Brain pericyte (primary cell): ENCODE measurements at regions not wholly inside any gene's neighbourhood (a gene's known extent, or its start where the extent isn't known, plus 50 kb on each side); places are given as distances from the start of the nearest gene placed in this dataset.

Experiments used
- DNase-seq: peaks from one replicate; pipeline ENCODE4 v3.0.0-alpha.2; 2012; ENCODE audit warnings: low read depth, low spot score

DNA sequence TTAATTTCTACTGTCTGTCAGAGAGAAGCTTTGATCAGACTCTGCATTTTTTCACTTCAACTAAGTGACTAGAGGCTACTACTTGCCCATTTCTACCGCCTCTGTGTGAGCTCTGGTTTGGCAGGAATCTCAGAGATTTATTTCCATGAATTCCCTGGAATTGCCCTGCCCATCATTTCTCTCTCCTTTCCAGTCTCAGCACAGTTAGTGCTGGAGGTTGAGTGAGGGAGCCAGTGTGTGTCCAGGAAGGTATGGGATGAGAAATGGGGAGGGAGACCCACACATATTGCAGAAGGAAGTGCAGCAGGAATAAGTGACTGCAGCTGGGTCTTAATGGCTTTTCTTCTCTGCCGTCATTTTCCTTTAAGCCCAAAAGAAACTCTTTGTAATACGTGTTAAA lies 443.1 kb upstream of the ZNF462 start:
- no peak for DNase-seq

DNA sequence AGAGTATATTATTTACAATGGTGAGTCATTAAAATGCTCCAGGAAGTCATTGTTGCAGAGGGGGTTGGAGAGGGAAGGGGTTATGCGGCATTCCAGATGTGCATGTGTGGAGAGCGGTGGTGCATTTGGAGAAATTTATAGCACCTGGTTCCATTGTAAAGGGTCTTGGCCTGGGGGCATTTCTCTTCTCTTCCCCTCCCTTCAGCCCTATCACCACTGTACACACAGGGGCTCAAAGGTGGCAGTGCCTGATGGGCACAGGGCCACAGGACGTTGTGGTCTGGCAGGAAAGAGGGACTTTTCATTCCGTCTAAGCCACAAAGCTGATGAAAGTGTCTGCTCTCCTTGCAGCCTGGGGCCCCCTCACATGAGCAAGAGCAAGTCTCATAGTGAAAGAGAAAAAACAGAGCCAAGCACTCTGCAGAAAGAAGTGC lies 442.4 kb upstream of the ZNF462 start:
- no peak for DNase-seq

- DNase-seq = no peak
Measured at GRCh38 chr9:106421772-106422171, 441.2 kb upstream of the ZNF462 start.

- no peak for DNase-seq
Measured at GRCh38 chr9:106423575-106423974, 439.4 kb upstream of the ZNF462 start.

GRCh38 chr9:106432631-106433030 lies 430.3 kb upstream of the ZNF462 start:
- DNase-seq = no peak

DNA sequence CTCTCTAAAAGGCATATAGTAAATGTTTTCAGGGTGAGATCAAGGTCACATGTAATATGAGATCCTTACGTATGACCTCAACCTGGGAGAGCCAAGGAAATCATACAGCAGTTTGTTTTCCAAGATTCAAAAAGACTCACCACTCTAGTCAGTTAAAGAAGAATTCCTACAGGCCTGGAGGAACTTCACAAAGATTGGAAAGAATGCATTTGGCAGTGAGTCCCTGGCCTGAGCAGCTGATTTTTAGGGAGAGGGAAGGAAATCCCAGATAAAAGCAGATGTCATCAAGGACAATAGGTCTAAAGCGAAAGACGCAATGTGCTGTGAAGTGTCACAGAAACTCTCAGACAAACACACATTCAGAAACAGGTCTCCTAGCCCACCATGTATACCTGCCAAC lies 424.0 kb upstream of the ZNF462 start:
- DNase-seq = no peak

DNA sequence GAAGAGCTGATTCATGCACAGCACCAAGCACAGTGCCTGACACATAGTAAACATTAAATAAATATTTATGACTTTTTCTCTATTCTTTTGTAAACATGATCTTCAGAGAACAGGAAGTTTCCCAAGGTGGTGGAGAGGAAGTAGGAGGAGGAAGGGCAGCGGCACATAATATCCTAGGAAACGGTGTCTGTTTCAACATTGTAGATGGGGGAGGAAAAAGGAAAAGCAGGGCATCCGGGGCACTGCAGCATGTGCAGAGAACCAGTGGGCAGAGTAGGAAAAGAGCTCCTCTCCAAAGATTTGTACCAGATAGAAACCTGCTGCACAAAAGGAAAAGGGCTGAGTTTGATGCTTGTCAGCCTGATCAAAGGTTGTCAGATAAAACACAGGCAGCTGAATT lies 421.7 kb upstream of the ZNF462 start:
- DNase-seq = no peak

DNA sequence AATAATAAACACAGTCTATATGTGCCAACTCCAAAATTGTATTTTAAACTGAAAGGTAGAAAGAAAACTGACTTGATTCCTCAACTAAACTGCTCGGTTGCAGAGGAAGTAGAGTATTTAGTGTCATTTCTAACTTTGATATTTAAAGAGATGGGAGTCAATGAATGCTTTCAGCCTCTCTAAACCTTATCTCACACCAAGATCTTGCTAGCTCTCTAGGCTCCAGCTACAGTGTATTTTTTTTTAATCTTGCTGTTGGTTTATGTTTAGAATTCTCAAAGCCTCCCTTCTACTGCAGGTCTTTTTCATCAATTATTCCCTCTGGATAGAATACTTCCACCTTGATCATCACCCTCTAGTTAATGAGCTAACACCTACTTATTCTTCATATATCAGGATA lies 419.4 kb upstream of the ZNF462 start:
- no peak for DNase-seq

GRCh38 chr9:106445107-106445506 lies 417.9 kb upstream of the ZNF462 start:
- no peak for DNase-seq

- no peak for DNase-seq
Measured at GRCh38 chr9:106449336-106449927, 413.5 kb upstream of the ZNF462 start.

DNA sequence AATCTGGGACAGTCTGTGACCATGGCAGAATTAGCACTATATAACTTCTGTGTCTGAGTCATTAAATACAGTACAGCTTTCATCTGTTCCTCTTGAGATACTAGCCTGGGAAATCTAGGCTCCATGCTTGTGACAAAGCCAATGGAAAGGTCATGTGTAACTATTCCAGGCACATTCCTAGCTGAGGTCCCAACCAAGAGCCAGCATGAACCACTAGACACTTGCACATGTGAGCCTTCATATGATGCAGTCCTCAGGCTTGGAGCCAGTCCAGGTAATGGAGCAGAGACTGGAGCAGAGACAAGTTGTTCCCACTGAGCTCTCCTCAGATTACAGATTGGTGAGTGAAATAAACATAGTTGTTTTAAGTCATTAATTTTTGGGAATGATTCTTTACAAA lies 412.4 kb upstream of the ZNF462 start:
- no peak for DNase-seq

DNA sequence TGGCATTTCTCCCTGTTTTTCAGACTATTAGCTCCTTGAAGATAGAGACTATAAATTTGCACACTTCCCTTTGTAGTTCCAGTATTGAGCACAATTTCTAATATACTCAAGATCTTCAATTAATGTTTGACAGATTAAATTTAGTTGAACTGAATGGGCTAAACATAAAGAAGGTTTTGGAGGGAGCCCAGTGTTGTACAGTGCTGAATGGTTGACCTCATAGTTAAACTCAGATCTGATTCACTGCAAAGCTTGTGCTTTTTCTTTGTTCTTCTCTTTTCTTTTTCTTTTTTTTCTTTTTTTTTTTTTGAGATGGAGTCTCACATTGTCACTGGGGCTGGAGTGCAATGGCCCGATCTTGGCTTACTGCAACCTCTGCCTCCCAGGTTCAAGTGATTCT lies 411.7 kb upstream of the ZNF462 start:
- no peak for DNase-seq

DNA sequence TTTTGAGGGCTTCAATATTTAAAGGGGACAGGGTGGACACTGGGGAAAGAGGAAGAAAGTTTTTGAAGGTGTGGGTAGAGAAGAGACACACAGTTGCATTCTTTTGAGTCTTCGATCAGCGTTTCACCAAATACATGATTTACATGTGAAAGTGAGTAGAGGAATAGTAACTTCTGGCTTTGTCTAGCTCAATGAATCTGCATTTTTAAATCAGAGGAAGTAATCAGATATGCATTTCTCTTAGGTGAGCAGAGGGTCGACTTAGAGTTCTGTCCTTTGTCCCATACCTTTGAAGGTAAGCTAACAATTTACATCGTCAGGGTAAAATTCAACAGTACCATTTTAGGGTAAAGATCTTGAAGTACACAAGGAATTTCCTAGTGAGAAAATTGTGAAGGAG lies 406.4 kb upstream of the ZNF462 start:
- DNase-seq = no peak

DNA sequence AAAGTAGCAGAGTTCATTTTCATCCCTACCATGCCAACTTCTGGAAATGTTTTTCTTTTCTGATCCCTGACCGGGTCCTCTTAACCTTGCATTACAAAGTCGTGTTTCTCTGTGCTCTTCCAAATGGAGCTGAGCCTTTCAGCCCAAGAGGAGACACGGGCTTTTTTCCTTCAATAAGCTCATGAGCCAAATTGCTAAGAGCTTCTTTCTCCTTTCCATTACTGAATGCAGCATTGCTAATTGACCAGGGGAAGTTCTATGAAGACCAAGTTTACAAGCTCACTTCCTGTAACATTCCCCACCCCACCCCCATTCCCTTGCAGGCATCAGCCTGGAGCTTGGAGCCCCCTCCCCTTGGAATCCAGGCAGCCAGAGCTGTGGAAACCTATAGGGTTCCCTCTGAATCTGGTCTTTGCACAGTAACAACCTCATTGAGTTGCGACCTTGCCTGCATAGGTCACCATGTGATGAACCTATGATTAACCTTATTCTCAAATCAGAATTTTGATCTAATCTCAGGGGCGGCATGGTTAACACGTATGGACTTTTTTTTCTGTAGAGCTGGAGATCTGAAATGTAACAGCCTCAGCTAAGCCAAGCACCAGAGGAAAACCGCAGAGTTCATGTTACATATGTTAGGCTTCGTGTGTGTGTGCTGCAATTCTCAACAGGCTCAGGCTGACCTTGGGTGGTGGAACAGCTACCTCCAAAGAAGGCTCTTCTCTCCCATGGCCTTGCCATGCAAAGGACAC lies 395.7 kb upstream of the ZNF462 start:
- no peak for DNase-seq

DNA sequence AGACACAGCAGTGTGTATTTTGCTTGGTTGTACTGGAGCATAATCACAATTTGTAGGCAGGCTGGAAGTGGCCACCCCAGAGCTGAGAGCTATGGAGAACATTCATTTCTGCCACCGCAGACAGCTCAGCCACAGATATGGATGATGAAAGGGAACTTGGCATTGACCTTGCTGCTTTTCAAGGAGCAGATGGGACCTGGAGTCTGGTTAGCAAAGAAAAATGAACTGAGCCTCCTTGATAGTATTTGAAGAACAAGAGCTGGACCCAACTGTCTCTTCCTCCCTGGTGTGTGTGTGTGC lies 395.2 kb upstream of the ZNF462 start:
- DNase-seq = no peak

- DNase-seq = no peak
Measured at GRCh38 chr9:106468431-106468830, 394.5 kb upstream of the ZNF462 start.

GRCh38 chr9:106478312-106478711 lies 384.7 kb upstream of the ZNF462 start:
- no peak for DNase-seq

GRCh38 chr9:106478727-106479126 lies 384.2 kb upstream of the ZNF462 start:
- no peak for DNase-seq

DNA sequence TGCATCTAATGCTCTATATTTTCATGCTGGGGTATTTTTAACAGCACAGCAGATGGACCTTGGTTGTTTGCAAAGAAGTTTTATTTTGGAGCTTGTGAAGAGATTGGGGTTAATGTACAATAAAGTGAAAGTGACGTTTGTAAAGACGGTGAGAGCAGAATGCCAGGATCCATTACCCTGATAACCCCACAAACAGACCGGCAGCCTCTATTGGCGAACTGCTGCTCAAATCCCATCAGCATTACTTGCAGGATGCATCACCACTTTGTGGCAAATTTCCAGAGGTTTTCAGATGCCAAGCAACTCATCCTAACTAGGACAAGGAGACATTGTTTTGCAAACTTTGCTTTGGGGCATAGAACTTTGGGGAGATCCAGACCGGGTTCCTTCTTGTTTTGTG lies 383.3 kb upstream of the ZNF462 start:
- no peak for DNase-seq

DNA sequence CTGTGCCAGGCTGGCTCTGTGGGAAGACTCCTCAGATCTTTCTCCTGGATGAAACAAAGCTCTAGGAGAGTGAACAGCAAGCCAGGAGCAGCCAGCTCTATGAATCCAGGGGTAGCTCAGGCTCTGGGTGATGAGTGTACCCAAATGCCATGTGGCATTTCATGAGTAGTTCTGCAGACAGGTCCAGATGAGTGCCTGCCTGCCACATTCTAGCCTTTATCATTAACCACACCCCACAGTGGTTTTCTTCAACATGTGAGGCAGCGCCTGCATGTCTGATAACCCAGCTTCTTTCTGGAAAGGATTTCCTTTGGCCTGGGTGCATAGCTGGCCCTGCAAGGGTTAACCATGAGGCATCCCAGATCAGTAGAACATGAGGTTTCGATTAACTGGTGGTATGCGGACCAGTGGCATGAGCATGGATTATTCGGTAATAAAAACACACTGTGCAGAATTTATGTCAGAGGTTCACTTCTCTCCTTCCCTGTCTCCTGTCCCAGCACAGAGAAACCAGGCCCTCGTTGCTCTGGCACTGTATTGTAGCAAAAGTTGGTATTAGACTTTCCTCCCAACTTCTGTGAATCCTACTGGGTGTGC lies 381.9 kb upstream of the ZNF462 start:
- DNase-seq = no peak

GRCh38 chr9:106482733-106483132 lies 380.2 kb upstream of the ZNF462 start:
- DNase-seq = no peak

DNA sequence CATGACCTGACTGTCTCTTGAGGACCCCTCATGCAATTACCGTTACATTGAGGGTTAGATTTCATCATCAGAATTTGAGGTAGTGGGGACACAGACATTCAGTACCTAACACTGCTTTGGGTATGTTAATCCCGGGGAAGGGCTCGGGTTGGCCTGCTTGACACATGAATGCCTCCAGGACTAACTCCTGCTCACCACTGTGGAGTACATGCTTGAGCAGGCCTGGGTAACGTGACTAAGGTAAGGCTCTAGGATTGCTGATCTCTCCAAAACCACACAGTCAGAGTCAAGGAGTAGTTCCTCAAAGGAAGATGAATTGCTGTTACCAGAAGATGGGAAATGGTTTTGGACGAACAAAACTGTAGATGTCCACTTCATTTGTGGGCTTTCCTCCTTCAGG lies 376.3 kb upstream of the ZNF462 start:
- no peak for DNase-seq

DNA sequence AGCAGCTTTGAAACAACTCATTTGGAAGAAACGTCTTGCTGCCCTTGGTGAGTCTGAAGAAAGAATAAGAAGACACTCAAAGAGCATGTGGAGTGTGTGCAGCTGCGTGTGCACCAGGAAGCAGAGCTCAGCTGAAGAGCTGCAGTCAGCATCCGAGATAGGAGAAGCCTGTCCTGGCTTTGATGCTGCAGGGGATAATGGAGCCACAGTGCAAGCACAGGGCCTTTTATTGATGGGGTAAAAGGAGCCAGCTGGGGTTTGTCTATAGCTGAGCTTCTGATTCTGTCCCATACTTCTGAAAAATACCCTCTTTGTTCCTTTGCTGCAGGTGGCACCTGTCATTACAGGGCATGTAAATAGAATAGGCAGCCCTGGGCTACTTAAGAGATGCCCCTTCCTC lies 375.7 kb upstream of the ZNF462 start:
- DNase-seq = no peak
